AG04449 (cell line): ENCODE measurements at regions not wholly inside any gene's neighbourhood (a gene's known extent, or its start where the extent isn't known, plus 50 kb on each side); places are given as distances from the start of the nearest gene placed in this dataset.

Source experiments
- CTCF ChIA-PET: fragments of 350-600 bp; formaldehyde crosslinking; extraction: SDS; loops from one replicate; lab custom pipeline; 2021; ENCODE audit warnings: antibody characterized with exemption; lab: Yijun Ruan, JAX
- POLR2A ChIA-PET: fragments of 400-600, 350-600 bp; formaldehyde crosslinking; extraction: SDS; loops from one replicate; lab custom pipeline; 2020; ENCODE audit warnings: antibody characterized with exemption, inconsistent platforms; lab: Yijun Ruan, JAX
- DNase-seq: peaks from one replicate; pipeline ENCODE4 v3.0.0-alpha.2; 2010; ENCODE audit warnings: low read depth, low spot score
- H3K4me3 ChIP-seq: 2 replicates; pipeline ENCODE4 v1.5.1; 2011; ENCODE audit warnings: low read depth, mild to moderate bottlenecking, control low read depth, low read length
- CTCF ChIP-seq: IDR thresholded peaks from one replicate; pipeline ENCODE4 v1.5.1; 2011; ENCODE audit warnings: mild to moderate bottlenecking, moderate library complexity, low read length, control low read depth, inconsistent platforms; ENCODE audit not compliant: insufficient read depth; ENCODE audit errors: missing control alignments

GRCh38 chr13:57018915-57019314 is 121.8 kb upstream of the PRR20A start:
- ChIA-PET CTCF (no interaction called here), POLR2A (no interaction called here)
- no peak for DNase-seq
- TF ChIP-seq CTCF: no peak
- H3K4me3 ChIP-seq: no peak overlapping the region

GRCh38 chr13:57030671-57031070 is 110.0 kb upstream of the PRR20A start:
- POLR2A ChIA-PET: no interaction called here
- DNase-seq: no peak
- CTCF ChIA-PET: no interaction called here
- no peak overlapping the region for H3K4me3 ChIP-seq
- no peak for TF ChIP-seq CTCF

- no peak overlapping the region for H3K4me3 ChIP-seq
- POLR2A ChIA-PET: no interaction called here
- no peak for TF ChIP-seq CTCF
- DNase-seq: no peak
- CTCF ChIA-PET: no interaction called here
These were observed 104.4 kb upstream of the PRR20A start for GRCh38 chr13:57036290-57036689.

- H3K4me3 ChIP-seq: no peak overlapping the region
- POLR2A ChIA-PET: no interaction called here
- no peak for DNase-seq
- no peak for TF ChIP-seq CTCF
- CTCF ChIA-PET: no interaction called here
These were observed 95.8 kb upstream of the PRR20A start for GRCh38 chr13:57044910-57045309.

- no peak for TF ChIP-seq CTCF
- H3K4me3 ChIP-seq: no peak overlapping the region
- no peak for DNase-seq
- ChIA-PET CTCF (no interaction called here), POLR2A (no interaction called here)
These were observed 94.7 kb upstream of the PRR20A start for GRCh38 chr13:57045826-57046546.

GRCh38 chr13:57056601-57057180 is 84.0 kb upstream of the PRR20A start:
- TF ChIP-seq CTCF: no peak
- DNase-seq: no peak
- ChIA-PET POLR2A (no interaction called here), CTCF (no interaction called here)
- no peak overlapping the region for H3K4me3 ChIP-seq
